Neural cell (in vitro differentiated cells): ENCODE measurements at regions not wholly inside any gene's neighbourhood (a gene's known extent, or its start where the extent isn't known, plus 50 kb on each side); places are given as distances from the start of the nearest gene placed in this dataset.

ENCODE experiments used
- H2AFZ ChIP-seq: fragments of 200-600, 300-800 bp; sonication (generic), shearing (Covaris generic); 2 replicates; pipeline ENCODE4 v1.6.0; 2014; ENCODE audit warnings: low read depth, mild to moderate bottlenecking, antibody characterized with exemption, low read length, moderate library complexity
- H3F3A ChIP-seq: fragments of 200-600 bp; shearing (Covaris generic); 2 replicates; pipeline ENCODE4 v1.6.1; 2016; ENCODE audit warnings: mild to moderate bottlenecking, moderate library complexity, mixed read lengths, antibody characterized with exemption, low read length; ENCODE audit not compliant: insufficient read depth, poor library complexity, severe bottlenecking
- H3K27ac ChIP-seq: fragments of 200-600, 300-800 bp; sonication (generic), shearing (Covaris generic); 2 replicates; pipeline ENCODE4 v1.5.1; 2014; ENCODE audit warnings: mild to moderate bottlenecking, low read length, moderate library complexity
- H3K27me3 ChIP-seq: fragments of 300-800, 200-600 bp; sonication (generic), shearing (Covaris generic); 2 replicates; pipeline ENCODE4 v1.6.0; 2014; ENCODE audit warnings: mild to moderate bottlenecking, low read depth, low read length, moderate library complexity; ENCODE audit not compliant: insufficient read depth
- H3K36me3 ChIP-seq: fragments of 300-800, 200-600 bp; sonication (generic), shearing (Covaris generic); 2 replicates; pipeline ENCODE4 v1.5.1; 2014; ENCODE audit warnings: mild to moderate bottlenecking, antibody characterized with exemption, low read length, moderate library complexity; ENCODE audit not compliant: insufficient read depth
- H3K4me2 ChIP-seq: fragments of 300-800, 200-600 bp; sonication (generic), shearing (Covaris generic); 2 replicates; pipeline ENCODE4 v1.6.0; 2014; ENCODE audit warnings: mild to moderate bottlenecking, low read length
- H3K4me3 ChIP-seq: fragments of 300-800, 200-600 bp; sonication (generic), shearing (Covaris generic); 2 replicates; pipeline ENCODE4 v1.5.1; 2014; ENCODE audit warnings: mild to moderate bottlenecking, low read length, moderate library complexity
- H3K79me2 ChIP-seq: fragments of 200-600 bp; shearing (Covaris generic); replicated peaks from 2 replicates; pipeline ENCODE4 v1.6.0; 2014; ENCODE audit warnings: mild to moderate bottlenecking, low read length, moderate library complexity; ENCODE audit not compliant: insufficient read depth
- H3K9ac ChIP-seq: fragments of 300-800, 200-600 bp; sonication (generic), shearing (Covaris generic); 2 replicates; pipeline ENCODE4 v1.6.1; 2016; ENCODE audit warnings: mild to moderate bottlenecking, low read length, mixed read lengths
- H3K9me2 ChIP-seq: fragments of 200-600 bp; shearing (Covaris generic); 2 replicates; pipeline ENCODE4 v1.6.1; 2016; ENCODE audit warnings: mild to moderate bottlenecking, low read length, mixed read lengths; ENCODE audit not compliant: insufficient read depth
- H3K9me3 ChIP-seq: fragments of 200-600, 300-800 bp; sonication (generic), shearing (Covaris generic); 2 replicates; pipeline ENCODE4 v1.6.1; 2016; ENCODE audit warnings: mild to moderate bottlenecking, mixed run types, low read length, moderate library complexity, mixed read lengths
- H4K20me1 ChIP-seq: fragments of 200-600 bp; shearing (Covaris generic); 2 replicates; pipeline ENCODE4 v1.6.1; 2016; ENCODE audit warnings: mild to moderate bottlenecking, mixed run types; ENCODE audit not compliant: insufficient read depth
- CTCF ChIP-seq: fragments of 450-650 bp; IDR thresholded peaks from 2 replicates; pipeline ENCODE4 v1.5.1; 2014; ENCODE audit warnings: antibody characterized with exemption, mild to moderate bottlenecking, moderate library complexity; ENCODE audit not compliant: poor library complexity, severe bottlenecking
- EP300 ChIP-seq: fragments of 450-650 bp; conservative IDR thresholded peaks from 2 replicates; pipeline ENCODE4 v1.6.1; 2014; ENCODE audit warnings: antibody characterized with exemption, mild to moderate bottlenecking, moderate library complexity; ENCODE audit not compliant: poor library complexity, severe bottlenecking
- EZH2 ChIP-seq: fragments of 200-600, 300-800 bp; shearing (Covaris generic), sonication (generic); IDR thresholded peaks from 2 replicates; pipeline ENCODE4 v1.6.1; 2014; ENCODE audit warnings: antibody characterized with exemption, low read length, borderline replicate concordance, mild to moderate bottlenecking; ENCODE audit not compliant: insufficient read depth, poor library complexity, severe bottlenecking
- MXI1 ChIP-seq: fragments of 450-650 bp; conservative IDR thresholded peaks from 2 replicates; pipeline ENCODE4 v1.6.1; 2014; ENCODE audit warnings: antibody characterized with exemption, mild to moderate bottlenecking; ENCODE audit not compliant: poor library complexity, severe bottlenecking
- POLR2AphosphoS5 ChIP-seq: IDR thresholded peaks from 2 replicates; pipeline ENCODE4 v1.6.1; 2012
- RAD21 ChIP-seq: fragments of 450-650 bp; conservative IDR thresholded peaks from 2 replicates; pipeline ENCODE4 v1.6.1; 2014; ENCODE audit warnings: antibody characterized with exemption, mild to moderate bottlenecking, moderate library complexity
- REST ChIP-seq: IDR thresholded peaks from 2 replicates; pipeline ENCODE4 v1.6.1; 2012; ENCODE audit warnings: borderline replicate concordance
- SMC3 ChIP-seq: fragments of 450-650 bp; conservative IDR thresholded peaks from 2 replicates; pipeline ENCODE4 v1.6.1; 2014; ENCODE audit warnings: antibody characterized with exemption, mild to moderate bottlenecking, moderate library complexity; ENCODE audit not compliant: poor library complexity
- TAF1 ChIP-seq: IDR thresholded peaks from 2 replicates; pipeline ENCODE4 v1.6.1; 2012; ENCODE audit warnings: low read depth

- H3K4me2 ChIP-seq, result no peak overlapping the region
- H3K9ac ChIP-seq, result no peak overlapping the region
- no peaks in the 10 kb centered on the region for H3F3A ChIP-seq
- peak; percentile 75 for TF ChIP-seq CTCF
- no peak for TF ChIP-seq TAF1
- TF ChIP-seq SMC3, result peak; percentile 72
- TF ChIP-seq MXI1, result no peak
- TF ChIP-seq REST, result no peak
- TF ChIP-seq EP300, result no peak
- no peak for TF ChIP-seq EZH2
- TF ChIP-seq RAD21, result peak; percentile 69
- TF ChIP-seq POLR2AphosphoS5, result no peak
- no peak overlapping the region for H3K27ac ChIP-seq
- no peaks in the 10 kb centered on the region for H3K9me3 ChIP-seq
- no peaks in the 10 kb centered on the region for H4K20me1 ChIP-seq
- H2AFZ ChIP-seq, result no peak overlapping the region
- no peaks in the 10 kb centered on the region for H3K79me2 ChIP-seq
- H3K9me2 ChIP-seq, result no peaks in the 10 kb centered on the region
- H3K4me3 ChIP-seq, result no peak overlapping the region
- no peaks in the 10 kb centered on the region for H3K36me3 ChIP-seq
- H3K27me3 ChIP-seq, result no peaks in the 10 kb centered on the region
These were observed 53.3 kb upstream of the KLHL31 start for GRCh38 chr6:53718597-53719460.

GRCh38 chr6:53717566-53717965 lies 52.0 kb upstream of the KLHL31 start:
- no peaks in the 10 kb centered on the region for H3K9me2 ChIP-seq
- no peak overlapping the region for H3K27ac ChIP-seq
- no peaks in the 10 kb centered on the region for H3K27me3 ChIP-seq
- no peak overlapping the region for H3K4me2 ChIP-seq
- H2AFZ ChIP-seq, result no peak overlapping the region
- H3K9me3 ChIP-seq, result no peaks in the 10 kb centered on the region
- TF ChIP-seq EP300, result no peak
- TF ChIP-seq CTCF, result no peak
- no peak for TF ChIP-seq SMC3
- no peak for TF ChIP-seq REST
- no peak for TF ChIP-seq RAD21
- no peak for TF ChIP-seq TAF1
- no peak for TF ChIP-seq MXI1
- no peak for TF ChIP-seq POLR2AphosphoS5
- no peak for TF ChIP-seq EZH2
- no peaks in the 10 kb centered on the region for H3K36me3 ChIP-seq
- no peaks in the 10 kb centered on the region for H3K79me2 ChIP-seq
- H4K20me1 ChIP-seq, result no peaks in the 10 kb centered on the region
- H3K9ac ChIP-seq, result no peak overlapping the region
- H3F3A ChIP-seq, result no peaks in the 10 kb centered on the region
- H3K4me3 ChIP-seq, result no peak overlapping the region
